HG02798 (cell line): ENCODE measurements at regions not wholly inside any gene's neighbourhood (a gene's known extent, or its start where the extent isn't known, plus 50 kb on each side); places are given as distances from the start of the nearest gene placed in this dataset.

Source experiments
- ATAC-seq: cut with Tn5 transposase; IDR thresholded peaks from one replicate; pipeline ENCODE4 v1.9.1; 2021; ENCODE audit warnings: mild to moderate bottlenecking; ENCODE audit not compliant: unreplicated experiment, poor library complexity

DNA sequence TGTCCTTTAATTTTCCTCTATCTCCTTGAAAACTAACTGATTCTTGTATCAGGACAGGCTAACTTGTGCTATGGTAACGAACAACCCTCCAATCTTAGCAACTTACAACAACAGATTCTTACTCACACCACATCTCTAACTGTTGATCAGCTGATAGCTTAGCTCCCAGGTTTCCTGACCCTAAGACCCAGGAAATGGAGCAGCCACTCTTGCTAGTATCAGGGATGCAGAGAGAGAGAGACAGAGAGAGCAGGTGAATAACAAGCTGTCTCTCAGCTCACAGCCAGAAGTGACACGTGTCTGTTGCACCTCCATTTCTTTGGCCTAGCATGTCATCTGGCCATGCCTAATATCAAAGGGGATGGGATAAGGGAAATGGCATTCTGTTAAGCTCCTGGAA, 1289.0 kb upstream of the AUTS2 start:
- ATAC-seq, result no peak

DNA sequence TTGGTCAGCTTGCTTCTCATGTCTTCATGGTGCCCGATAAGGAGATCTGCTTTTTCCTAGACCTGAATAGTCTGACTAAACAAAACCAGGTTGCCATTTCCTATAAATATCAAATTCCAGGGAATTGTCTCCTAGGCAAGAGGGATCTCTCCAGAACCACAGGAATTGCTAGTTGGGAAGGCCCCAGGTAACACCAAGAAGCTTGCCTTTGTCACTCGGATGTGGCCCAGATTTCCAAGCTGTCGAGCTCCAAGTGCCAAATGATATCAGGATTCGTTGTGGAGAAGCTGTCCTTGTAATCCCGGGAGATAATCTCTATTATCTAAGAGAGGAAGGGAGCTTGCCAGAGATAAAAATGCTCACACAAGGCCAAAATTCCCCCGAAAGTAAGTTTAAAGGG, 1288.5 kb upstream of the AUTS2 start:
- ATAC-seq, result no peak

DNA sequence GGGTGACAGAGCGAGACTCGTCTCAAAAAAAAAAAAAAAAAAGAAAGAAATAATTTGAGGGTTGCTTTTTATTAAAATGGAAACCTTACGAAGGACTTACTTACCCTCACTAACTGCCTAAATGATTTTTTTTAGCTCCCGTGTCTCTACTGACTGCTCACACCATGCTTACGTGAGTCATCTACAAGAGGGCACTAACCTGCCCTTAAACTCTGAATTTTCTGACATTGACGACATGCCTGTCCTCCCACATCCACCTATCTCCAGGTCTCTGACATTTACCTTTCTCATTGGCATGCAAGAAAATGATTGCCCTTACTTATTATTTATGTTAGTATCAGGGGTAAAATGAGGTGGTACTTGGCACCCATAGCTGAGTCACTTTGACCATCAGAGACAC, 1286.3 kb upstream of the AUTS2 start:
- no peak for ATAC-seq

DNA sequence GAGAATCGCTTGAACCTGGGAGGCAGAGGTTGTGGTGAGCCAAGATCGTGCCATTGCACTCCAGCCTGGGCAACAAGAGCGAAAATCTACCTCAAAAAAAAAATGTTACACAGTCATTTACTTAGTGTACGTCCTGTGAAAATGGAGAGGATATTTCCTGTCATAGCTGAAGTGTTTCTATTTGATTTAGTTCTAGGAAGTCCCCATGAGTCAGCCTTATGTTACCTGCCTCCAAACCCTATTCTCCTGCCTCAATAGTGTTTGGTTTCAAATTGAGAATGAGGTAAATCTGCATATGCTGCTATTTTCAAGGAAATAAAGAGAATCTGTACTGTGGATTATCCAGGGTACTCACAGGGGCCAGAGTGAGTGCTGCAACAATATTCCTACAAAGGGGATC, 1284.5 kb upstream of the AUTS2 start:
- no peak for ATAC-seq

DNA sequence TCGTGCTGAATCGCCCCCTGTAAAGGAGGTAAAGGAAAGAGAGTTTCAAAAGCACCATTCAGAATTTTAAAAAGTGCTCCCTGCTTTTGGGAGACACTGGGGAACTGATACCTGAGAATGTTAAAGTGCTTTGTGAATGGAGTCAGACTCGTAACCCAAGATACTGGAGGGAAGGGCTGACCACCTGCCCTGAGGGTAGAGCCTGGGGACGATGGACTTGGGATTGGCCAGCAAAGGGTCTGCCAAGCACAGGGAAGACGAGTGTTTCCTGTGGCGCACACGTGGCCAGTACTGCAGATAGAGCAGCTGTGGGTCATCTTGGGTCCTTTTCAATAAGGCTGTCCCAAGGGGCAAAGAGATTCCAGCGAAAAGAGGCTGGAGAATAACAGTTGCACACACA, 1284.1 kb upstream of the AUTS2 start:
- no peak for ATAC-seq

DNA sequence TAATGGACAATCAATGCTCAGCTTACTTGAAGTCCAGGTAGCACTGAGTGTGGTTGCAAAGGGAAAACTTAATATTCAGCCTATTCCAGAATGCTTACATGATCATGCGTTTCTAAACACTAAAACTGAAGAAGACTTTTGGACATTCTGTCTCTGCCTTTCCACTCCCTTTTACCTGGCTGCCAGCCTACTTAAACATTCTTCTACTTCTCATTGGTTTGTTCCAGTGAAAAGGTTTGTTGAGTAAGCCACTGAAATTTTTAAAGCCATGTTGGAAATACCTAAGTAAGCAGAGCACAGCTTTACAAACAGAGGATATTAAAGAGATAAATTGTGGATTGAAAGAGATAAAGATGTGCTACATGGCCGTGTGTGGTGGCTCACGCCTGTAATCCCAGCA, 1280.8 kb upstream of the AUTS2 start:
- ATAC-seq, result no peak

DNA sequence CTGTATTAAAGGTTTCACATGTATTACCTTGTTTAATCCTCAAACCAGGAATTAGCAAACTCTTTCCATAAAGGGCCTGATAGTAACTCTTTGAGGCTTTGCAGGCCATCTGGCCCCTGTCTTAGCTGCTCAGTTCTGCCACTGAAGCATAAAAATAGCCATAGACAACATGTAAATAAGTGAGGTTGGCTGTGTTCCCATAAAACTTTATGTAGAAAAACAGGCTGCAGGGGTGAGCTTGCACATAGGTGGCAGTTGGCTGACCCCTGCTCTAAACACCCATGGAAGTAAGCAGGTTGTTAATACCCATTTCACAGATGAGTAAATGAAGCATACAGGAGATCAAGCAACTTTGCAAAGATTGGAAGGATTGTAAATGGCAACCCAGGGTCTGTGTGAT, 1279.2 kb upstream of the AUTS2 start:
- ATAC-seq, result no peak

DNA sequence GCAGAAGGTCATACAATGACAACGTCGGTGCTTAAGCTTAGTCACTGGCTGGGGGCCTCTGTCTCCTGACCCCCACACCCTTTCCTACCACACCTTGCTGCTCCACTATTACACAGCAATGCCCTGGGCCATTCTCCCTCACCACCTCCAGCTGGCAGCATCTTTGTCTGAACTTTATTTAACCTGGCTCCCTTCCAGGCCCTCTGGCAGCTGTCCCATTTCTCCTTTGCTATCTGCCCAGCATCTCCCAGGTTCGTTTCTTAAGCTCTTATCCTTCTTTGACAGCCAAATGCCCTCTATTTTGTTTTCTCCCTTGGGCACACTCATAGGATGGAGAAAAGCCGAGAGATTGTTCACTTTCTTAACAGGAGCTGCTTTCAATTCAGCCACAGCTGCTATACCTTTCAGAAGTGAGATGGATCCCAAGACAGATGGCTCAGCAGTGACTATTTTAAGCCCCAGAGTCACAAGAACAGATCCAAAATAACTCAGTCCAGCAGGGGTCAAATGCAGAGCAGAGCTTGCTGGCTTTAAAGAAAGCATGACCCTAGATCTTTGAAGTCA, 1277.1 kb upstream of the AUTS2 start:
- no peak for ATAC-seq

DNA sequence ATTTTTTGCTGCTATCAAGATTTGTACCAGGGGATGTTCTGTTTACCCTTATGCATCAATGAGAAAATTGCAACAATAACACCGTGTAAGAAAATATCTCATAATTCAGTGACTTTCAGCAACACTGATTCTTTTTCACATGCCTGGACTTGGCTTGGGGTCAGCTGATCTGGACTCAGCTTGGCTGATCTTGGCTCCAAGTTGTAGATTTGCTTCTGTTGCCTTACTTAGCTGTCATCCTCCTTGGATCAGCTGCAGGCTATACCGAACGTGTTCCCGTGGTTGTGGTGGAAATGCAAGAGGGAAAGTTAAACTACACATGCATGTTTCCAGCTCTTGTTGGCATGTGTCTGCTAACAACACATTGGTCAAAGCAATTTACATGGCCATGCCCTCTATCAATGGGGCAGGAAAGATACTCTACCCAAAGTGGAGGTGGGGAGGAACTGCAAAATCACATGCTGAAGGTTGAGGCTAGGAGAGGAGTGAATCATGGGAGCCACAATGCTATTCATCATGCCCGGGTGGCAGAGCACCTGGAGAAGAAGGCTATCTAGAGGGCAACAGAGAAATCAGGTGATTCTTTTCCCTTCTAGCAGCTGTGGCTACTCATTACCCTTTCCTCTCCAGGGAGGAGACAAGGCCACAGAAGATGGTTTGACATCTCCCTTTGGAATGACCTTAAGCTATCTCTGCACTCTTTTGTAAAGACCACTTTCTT, 1276.3 kb upstream of the AUTS2 start:
- no peak for ATAC-seq

DNA sequence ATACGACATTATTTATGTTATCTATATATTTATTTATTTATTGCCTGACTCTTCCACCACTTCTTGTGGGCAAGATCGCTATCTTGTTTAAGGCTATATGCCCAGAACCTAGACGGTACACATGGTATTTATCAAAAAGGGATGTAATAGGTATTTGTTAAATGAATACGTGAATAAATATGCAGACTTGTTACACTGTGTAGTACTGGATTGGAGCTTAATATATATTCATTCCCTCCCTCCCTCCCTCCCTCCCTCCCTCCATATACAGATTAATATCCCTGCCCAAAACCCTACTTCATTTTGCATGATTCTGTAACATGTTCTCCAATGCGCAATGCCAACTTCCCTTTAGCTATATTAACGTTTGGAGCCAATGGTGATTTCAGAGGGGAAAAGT, 1273.7 kb upstream of the AUTS2 start:
- ATAC-seq, result no peak

DNA sequence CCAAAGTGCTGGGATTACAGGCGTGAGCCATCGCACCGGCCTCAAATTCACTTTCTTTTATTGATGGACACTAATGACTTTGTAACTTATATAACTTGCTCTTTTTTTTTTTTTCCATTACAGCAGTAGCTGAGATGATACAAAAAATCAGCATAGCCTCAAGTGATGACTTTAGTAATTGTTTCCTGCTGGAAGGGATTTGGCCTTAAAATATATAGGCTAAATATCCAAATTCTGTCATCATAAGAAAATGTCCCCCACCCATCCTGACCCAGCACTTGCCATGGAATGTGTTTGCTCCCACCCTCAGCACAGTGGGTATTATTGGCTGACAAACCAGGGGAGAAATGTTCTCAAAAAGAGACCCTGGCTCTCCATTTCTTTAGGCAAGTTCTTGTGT, 1264.1 kb upstream of the AUTS2 start:
- ATAC-seq, result no peak

DNA sequence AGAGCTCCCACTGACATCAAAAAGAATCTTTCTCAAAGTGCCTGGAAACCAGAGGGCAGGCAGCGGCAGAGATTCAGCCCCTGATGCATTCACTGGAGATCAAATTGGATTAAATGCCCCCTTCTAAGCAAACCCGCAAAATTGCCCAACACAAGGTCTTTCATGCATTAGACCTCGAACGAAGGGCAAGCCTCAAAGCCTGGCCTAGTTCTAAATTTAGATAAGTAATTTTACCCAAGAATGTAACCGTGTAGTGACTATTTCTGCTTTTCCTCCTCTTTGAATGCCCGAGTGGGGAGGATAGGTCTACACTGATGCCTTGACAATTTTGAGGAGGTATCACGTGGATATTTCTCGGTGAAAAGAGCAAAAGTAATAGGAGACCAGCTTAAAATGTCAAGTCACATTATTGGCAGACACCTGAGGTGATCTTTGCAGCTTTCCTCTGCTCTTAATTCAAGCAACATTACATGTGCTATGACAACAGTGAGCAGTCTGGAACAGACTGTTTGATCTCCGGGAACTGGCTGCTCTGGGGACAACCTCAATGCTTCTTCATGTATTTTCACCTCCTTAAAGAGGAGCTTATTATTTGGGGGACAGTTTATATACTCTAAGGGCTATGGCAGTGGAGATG, 1263.5 kb upstream of the AUTS2 start:
- no peak for ATAC-seq

DNA sequence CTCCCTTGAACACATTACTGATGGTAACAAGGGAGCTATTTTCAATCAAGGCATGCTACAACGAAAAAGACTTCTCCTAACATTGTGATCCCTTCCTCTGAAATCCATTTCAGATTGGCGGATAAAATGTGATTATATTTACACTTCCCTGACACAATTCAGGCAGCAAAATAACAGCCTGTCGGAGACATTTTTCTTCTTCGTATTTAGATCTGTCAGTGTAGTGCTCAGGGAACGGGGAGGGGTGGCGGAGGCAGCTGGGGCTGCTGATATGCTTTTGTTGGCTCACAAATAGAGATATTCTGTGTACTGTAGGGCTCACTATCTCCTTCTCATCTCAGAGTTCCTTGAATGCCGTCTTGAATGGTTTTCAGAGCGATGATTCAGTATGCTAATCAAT, 1261.7 kb upstream of the AUTS2 start:
- ATAC-seq, result no peak

DNA sequence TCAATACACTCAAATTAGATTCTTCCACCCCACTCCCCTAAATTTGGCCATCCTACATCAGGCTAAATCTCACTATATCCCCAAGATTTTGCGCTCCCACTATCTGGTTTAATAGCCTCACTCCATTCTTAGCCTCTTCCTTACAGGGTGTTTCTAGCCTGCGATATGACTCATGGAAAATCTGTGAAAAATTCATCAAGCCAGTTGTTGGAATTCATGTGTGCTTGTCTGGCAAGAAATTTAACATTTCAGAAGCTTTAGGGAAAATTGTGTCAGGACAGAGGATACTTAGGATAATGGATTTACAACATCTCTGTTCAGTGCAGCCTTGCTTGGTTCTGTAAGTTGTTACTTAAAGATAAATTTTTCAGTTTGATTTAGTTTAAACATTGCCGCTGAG, 1249.9 kb upstream of the AUTS2 start:
- ATAC-seq, result no peak

DNA sequence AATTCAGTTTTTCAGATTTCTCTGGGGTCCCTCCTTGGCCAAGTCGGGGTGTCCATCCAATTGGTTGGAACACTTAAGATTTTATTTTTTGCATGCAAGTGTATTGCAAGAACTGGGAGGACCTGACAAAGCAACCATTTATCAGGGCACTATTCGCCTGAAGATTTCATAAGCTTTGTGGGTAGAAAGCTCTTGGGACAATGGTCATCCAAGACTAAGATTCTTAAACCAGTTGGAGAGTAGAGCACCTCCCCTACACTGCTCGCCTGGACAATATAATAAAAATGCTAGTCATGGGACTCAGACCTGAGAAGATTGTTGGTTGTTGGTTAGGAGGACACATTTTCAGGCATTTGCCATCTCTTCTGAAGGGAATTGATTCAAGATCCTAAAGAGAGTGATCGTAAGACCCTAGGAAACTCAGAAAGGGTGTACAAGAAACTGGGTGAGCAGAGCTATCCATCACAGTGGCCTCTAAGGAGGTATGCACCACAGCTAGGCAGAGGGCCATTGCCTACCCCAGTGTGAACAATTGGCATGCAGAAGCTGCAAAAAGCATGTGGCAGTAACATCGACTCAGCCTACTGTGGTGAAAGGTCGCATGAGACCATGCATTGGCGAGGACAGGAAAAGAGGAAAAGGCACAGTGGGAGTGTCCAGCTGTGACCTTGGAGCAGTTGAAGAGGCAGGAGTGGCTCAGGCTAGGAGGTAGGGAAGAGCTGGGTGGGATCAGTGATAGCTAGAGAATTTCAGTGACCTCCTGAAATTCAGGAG, 1235.3 kb upstream of the AUTS2 start:
- ATAC-seq, result no peak

DNA sequence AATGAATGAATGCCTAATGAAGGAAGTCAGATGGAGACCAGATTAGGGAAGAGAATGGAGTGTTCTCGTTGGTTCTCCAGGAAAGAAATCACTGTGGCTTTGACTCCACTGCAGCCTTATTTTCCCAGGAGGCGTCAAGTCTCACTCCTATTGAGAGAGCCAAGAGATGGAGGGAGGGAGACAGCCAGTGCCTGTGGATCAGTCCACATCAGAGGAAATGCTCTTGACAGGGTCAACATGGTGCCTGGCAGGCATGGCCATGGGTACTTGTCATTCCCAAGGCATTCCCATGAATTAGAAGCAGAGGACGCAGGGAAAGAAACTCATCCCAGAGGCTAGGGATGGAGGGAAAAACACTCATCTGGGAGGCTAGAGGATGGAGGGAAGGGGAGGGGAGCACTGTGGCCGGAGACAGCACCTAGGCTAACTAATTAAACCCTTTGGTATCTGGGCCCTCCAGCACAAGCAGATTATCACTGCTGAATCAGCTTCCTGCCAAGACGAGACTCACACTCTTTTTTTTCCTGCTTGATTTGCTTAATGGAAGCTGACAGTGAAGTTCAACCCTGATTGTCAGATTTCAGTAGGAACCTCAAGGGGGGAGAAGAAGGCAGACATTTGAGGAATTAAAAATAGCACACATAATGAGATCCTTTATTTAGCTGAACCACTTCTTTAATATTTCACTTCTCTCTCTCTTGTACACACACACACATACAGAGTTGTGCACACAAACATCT, 1233.2 kb upstream of the AUTS2 start:
- no peak for ATAC-seq

DNA sequence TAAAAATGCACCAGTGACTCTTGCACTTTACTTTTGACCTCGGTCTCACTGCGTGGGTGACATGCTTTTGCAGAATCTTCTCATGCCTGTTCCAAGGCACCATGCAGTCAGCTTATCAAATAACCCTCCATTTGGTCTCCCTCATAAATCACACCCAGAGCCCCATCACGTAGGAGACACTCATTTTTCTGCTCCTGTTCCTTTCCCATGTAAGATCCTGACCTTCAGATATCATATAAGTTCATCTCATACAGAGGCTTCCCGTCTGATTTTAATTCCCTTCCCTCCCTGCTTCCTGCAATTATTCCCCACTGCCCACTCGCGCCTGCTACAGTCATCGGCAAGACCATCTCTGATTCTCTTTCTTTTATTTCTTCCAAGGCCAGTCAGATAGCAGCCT, 1226.3 kb upstream of the AUTS2 start:
- no peak for ATAC-seq

DNA sequence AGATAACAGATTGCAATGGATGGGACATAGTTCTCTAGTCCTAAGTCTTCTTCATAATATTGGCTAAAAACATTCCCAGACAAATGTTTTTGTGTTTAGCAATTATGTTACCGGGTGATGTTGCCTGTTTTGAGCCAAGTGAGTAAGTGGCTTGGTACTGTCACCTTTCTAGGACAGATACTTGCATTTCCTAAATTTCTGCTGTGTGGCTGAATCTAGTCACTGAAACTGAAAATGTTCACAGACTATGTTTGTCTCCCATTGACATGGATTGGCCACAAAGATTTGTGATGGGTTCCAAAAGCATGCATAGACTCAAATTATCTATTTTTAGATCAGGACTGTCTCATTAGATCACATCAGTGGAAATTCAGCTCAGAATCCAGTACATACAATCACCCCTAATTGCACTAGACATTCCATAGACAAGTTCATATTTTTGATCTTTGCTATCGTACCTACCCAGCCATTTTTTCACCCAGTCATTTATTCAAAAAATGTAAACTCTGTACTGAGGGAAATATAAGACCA, 1222.1 kb upstream of the AUTS2 start:
- ATAC-seq, result no peak

DNA sequence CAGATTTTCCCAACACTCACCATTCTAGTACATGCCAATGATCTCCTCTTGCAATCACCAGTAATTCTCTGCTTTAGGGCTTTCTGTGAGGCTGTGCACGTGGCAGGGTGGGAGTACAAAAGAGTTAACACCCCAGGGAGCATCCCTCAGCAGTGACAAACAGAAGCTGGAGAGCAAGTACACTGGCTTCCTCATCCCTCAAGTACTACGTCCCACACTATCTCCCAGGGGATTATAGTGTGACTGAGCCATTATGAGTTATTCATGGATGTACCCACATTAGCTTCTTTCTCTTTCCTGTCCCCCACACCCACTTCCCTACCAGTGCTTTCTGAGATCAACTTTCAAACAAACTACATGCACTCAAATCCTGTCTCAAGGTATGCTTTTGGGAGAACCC, 1216.5 kb upstream of the AUTS2 start:
- ATAC-seq, result no peak

DNA sequence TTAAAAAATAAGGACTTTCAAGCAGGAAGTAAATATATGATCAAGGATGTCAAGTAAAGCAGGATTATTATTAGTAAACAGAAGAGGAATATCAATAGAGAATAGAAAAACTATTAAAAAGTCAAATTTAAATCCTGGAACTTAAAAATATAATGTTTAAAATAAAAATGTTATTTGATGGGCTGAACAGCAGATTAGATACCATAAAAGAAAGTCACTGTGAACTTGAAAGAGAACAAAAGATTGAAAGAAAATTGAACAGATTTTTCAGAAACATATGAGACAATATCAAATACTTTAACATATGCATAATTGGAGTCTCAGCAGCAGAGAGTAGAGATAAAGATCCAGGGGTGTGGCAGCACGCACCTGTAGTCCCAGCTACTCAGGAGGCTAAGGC, 1213.7 kb upstream of the AUTS2 start:
- no peak for ATAC-seq
